WTC11 (cell line): ENCODE measurements at regions not wholly inside any gene's neighbourhood (a gene's known extent, or its start where the extent isn't known, plus 50 kb on each side); places are given as distances from the start of the nearest gene placed in this dataset.

Source experiments
- ELF4 ChIP-seq: sonication (generic); formaldehyde crosslinking; IDR thresholded peaks from 2 replicates; pipeline ENCODE4 v1.8.1; 2022; ENCODE audit warnings: low read depth, mild to moderate bottlenecking, moderate library complexity, missing genetic modification reagents
- FOXK1 ChIP-seq: sonication (generic); formaldehyde crosslinking; IDR thresholded peaks from 2 replicates; pipeline ENCODE4 v1.8.0; 2022; ENCODE audit warnings: mild to moderate bottlenecking, moderate library complexity, missing genetic modification reagents
- HMGXB4 ChIP-seq: sonication (generic); formaldehyde crosslinking; IDR thresholded peaks from 2 replicates; pipeline ENCODE4 v1.8.1; 2023; ENCODE audit warnings: mild to moderate bottlenecking, moderate library complexity, missing genetic modification reagents
- TP53 ChIP-seq: sonication (generic); formaldehyde crosslinking; IDR thresholded peaks from 2 replicates; pipeline ENCODE4 v1.8.1; 2023; ENCODE audit warnings: mild to moderate bottlenecking, missing genetic modification reagents
- ZBTB21 ChIP-seq: sonication (generic); formaldehyde crosslinking; IDR thresholded peaks from 2 replicates; pipeline ENCODE4 v1.8.1; 2023; ENCODE audit warnings: mild to moderate bottlenecking, missing genetic modification reagents, borderline replicate concordance
- ZNF121 ChIP-seq: sonication (generic); formaldehyde crosslinking; IDR thresholded peaks from 2 replicates; pipeline ENCODE4 v1.8.0; 2023; ENCODE audit warnings: missing genetic modification reagents
- TF ChIP-seq, protein P1 (sequence below): fragments of 200-600 bp; IDR thresholded peaks from 2 replicates; pipeline ENCODE4 v1.8.0; 2022; ENCODE audit warnings: antibody characterized with exemption
- TF ChIP-seq, protein P2 (sequence below): fragments of 250-450 bp; sonication (Bioruptor Pico); IDR thresholded peaks from 2 replicates; pipeline ENCODE4 v1.9.0; 2021; ENCODE audit warnings: mild to moderate bottlenecking

- TF ChIP-seq, protein P1, sequence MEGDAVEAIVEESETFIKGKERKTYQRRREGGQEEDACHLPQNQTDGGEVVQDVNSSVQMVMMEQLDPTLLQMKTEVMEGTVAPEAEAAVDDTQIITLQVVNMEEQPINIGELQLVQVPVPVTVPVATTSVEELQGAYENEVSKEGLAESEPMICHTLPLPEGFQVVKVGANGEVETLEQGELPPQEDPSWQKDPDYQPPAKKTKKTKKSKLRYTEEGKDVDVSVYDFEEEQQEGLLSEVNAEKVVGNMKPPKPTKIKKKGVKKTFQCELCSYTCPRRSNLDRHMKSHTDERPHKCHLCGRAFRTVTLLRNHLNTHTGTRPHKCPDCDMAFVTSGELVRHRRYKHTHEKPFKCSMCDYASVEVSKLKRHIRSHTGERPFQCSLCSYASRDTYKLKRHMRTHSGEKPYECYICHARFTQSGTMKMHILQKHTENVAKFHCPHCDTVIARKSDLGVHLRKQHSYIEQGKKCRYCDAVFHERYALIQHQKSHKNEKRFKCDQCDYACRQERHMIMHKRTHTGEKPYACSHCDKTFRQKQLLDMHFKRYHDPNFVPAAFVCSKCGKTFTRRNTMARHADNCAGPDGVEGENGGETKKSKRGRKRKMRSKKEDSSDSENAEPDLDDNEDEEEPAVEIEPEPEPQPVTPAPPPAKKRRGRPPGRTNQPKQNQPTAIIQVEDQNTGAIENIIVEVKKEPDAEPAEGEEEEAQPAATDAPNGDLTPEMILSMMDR, result no peak
- TF ChIP-seq ZBTB21 (no peak), ZNF121 (no peak), FOXK1 (CRISPR knock-in tag) (no peak), ELF4 (no peak), TP53 (CRISPR knock-in tag) (no peak), HMGXB4 (CRISPR knock-in tag) (no peak)
- TF ChIP-seq, protein P2, sequence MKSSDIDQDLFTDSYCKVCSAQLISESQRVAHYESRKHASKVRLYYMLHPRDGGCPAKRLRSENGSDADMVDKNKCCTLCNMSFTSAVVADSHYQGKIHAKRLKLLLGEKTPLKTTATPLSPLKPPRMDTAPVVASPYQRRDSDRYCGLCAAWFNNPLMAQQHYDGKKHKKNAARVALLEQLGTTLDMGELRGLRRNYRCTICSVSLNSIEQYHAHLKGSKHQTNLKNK (CRISPR knock-in tag), result no peak
Measured at GRCh38 chr4:100086766-100087431, 103.4 kb downstream of the DDIT4L start.
